ENCODE measurements at regions not wholly inside any gene's neighbourhood (a gene's known extent, or its start where the extent isn't known, plus 50 kb on each side); places are given as distances from the start of the nearest gene placed in this dataset.

- no peak overlapping the region for H3K27ac ChIP-seq
- no peak for TF ChIP-seq CTCF (conservative IDR thresholded peaks at IDR 0.05)
Observed at GRCh38 chr7:41136551-41136950, 566.3 kb downstream of the INHBA start.

GRCh38 chr7:41135511-41135910 is 567.4 kb downstream of the INHBA start:
- no peak for TF ChIP-seq CTCF (conservative IDR thresholded peaks at IDR 0.05)

GRCh38 chr7:41134300-41135255 is 568.3 kb downstream of the INHBA start:
- TF ChIP-seq CTCF (conservative IDR thresholded peaks at IDR 0.05), result no peak
- no peak overlapping the region for H3K27ac ChIP-seq

More at GRCh38 chr7:41135511-41135910, 567.4 kb downstream of the INHBA start:
- no peak overlapping the region for H3K27ac ChIP-seq

GRCh38 chr7:41133690-41134299 is 569.1 kb downstream of the INHBA start:
- no peak for TF ChIP-seq CTCF (conservative IDR thresholded peaks at IDR 0.05)
- no peak overlapping the region for H3K27ac ChIP-seq

- no peak for TF ChIP-seq CTCF (conservative IDR thresholded peaks at IDR 0.05)
- no peak overlapping the region for H3K27ac ChIP-seq
Observed at GRCh38 chr7:41131956-41132355, 570.9 kb downstream of the INHBA start.

- no peak overlapping the region for H3K27ac ChIP-seq
- TF ChIP-seq CTCF (conservative IDR thresholded peaks at IDR 0.05), result no peak
Observed at GRCh38 chr7:41130561-41131236, 572.2 kb downstream of the INHBA start.

GRCh38 chr7:41130086-41130485 is 572.8 kb downstream of the INHBA start:
- no peak for TF ChIP-seq CTCF (conservative IDR thresholded peaks at IDR 0.05)
- H3K27ac ChIP-seq, result no peak overlapping the region
